H1 (cell line): ENCODE measurements at regions not wholly inside any gene's neighbourhood (a gene's known extent, or its start where the extent isn't known, plus 50 kb on each side); places are given as distances from the start of the nearest gene placed in this dataset.

Source experiments
- CTCF ChIA-PET: fragments of 300-600 bp; sonication (Branson Sonifier 250); formaldehyde crosslinking; loops from one replicate; lab custom pipeline; 2021; ENCODE audit not compliant: partially characterized antibody; lab: Charles Lee
- POLR2A ChIA-PET: fragments of 300-600 bp; sonication (Branson Sonifier 250); formaldehyde crosslinking; loops from one replicate; lab custom pipeline; 2021; ENCODE audit warnings: inconsistent platforms; ENCODE audit not compliant: partially characterized antibody; lab: Charles Lee
- DNase-seq, 2 experiments: peaks; one replicate each; pipeline versions ENCODE4 v3.0.0 to v3.0.0-alpha.2; 2010 to 2022; ENCODE audit warnings: low spot score in 2 of 2, low read depth in 1 of 2, mixed read lengths in 1 of 2
- FAIRE-seq: peaks from 2 replicates; lab custom pipeline; 2011; peaks lifted over from hg19 to GRCh38; lab: Jason Lieb, UNC
- H2AFZ ChIP-seq: 2 replicates; pipeline ENCODE4 v1.8.1; 2012; ENCODE audit warnings: low read length, inconsistent platforms
- H2AK5ac ChIP-seq: 2 replicates; pipeline ENCODE4 v1.6.1; 2013; ENCODE audit warnings: low read depth, low read length
- H2BK120ac ChIP-seq: replicated peaks from 2 replicates; pipeline ENCODE3; 2013; ENCODE audit warnings: low read depth, low read length, inconsistent platforms
- H2BK12ac ChIP-seq: 2 replicates; pipeline ENCODE4 v1.6.1; 2013; ENCODE audit warnings: low read depth, low read length
- H2BK15ac ChIP-seq: 2 replicates; pipeline ENCODE4 v1.6.1; 2013; ENCODE audit warnings: low read length
- H2BK20ac ChIP-seq: 2 replicates; pipeline ENCODE4 v1.6.1; 2013; ENCODE audit warnings: low read length
- H2BK5ac ChIP-seq: 2 replicates; pipeline ENCODE4 v1.6.1; 2013; ENCODE audit warnings: low read depth, low read length
- H3K14ac ChIP-seq: 2 replicates; pipeline ENCODE4 v1.6.1; 2013; ENCODE audit warnings: inconsistent platforms; ENCODE audit not compliant: insufficient read length
- H3K18ac ChIP-seq: 2 replicates; pipeline ENCODE4 v1.6.1; 2013; ENCODE audit warnings: low read length; ENCODE audit errors: extremely low read depth
- H3K23ac ChIP-seq: 2 replicates; pipeline ENCODE4 v1.6.1; 2013; ENCODE audit warnings: inconsistent platforms; ENCODE audit not compliant: insufficient read length
- H3K23me2 ChIP-seq: 2 replicates; pipeline ENCODE4 v1.6.1; 2013; ENCODE audit warnings: low read depth, low read length
- H3K27ac ChIP-seq: 2 replicates; pipeline ENCODE4 v1.6.1; 2011; ENCODE audit warnings: low read depth, low read length, inconsistent platforms
- H3K27me3 ChIP-seq, 4 experiments: replicated peaks in 1 of 4; 1 replicate in 1 of 4; 2 replicates in 3 of 4; pipeline versions ENCODE4 v1.6.1 to v1.8.1; 2011 to 2013; ENCODE audit warnings: low read length in 3 of 4, mild to moderate bottlenecking in 3 of 4, inconsistent platforms in 2 of 4, mixed read lengths in 2 of 4, moderate library complexity in 1 of 4; ENCODE audit not compliant: control insufficient read depth in 3 of 4, insufficient read depth in 3 of 4; ENCODE audit errors: extremely low read depth in 1 of 4
- H3K36me3 ChIP-seq, 4 experiments: 2 replicates each; pipeline versions ENCODE4 v1.6.1 to v1.8.1; 2011 to 2013; ENCODE audit warnings: mild to moderate bottlenecking in 4 of 4, low read length in 3 of 4, moderate library complexity in 2 of 4, control low read depth in 1 of 4, inconsistent platforms in 1 of 4; ENCODE audit not compliant: insufficient read depth in 4 of 4, control insufficient read depth in 2 of 4
- H3K4ac ChIP-seq: replicated peaks from 2 replicates; pipeline ENCODE3; 2013; ENCODE audit warnings: low read length, low read depth, mixed read lengths, inconsistent platforms; ENCODE audit not compliant: insufficient read length
- H3K4me1 ChIP-seq, 4 experiments: replicated peaks in 1 of 4; 1 replicate in 1 of 4; 2 replicates in 3 of 4; pipeline versions ENCODE4 v1.6.1 to v1.8.1; 2011 to 2013; ENCODE audit warnings: low read length in 3 of 4, inconsistent platforms in 2 of 4, mixed read lengths in 1 of 4; ENCODE audit not compliant: insufficient read depth in 4 of 4, control insufficient read depth in 3 of 4
- H3K4me2 ChIP-seq, 2 experiments: 2 replicates each; pipeline versions ENCODE4 v1.6.1 to v1.8.1; 2011 to 2013; ENCODE audit warnings: low read depth in 2 of 2, low read length in 2 of 2, control low read depth in 1 of 2, inconsistent platforms in 1 of 2, mild to moderate bottlenecking in 1 of 2; ENCODE audit not compliant: insufficient read depth in 1 of 2
- H3K4me3 ChIP-seq, 4 experiments: fragments of 200-600, 300-600 bp in 1 of 4; sonication (generic), shearing (Covaris generic), sonication (Bioruptor Twin) in 1 of 4; 2 replicates each; pipeline versions ENCODE4 v1.5.1 to v1.8.1; 2011 to 2016; ENCODE audit warnings: low read length in 4 of 4, low read depth in 3 of 4, control low read depth in 2 of 4, inconsistent platforms in 2 of 4, mild to moderate bottlenecking in 2 of 4, mixed read lengths in 1 of 4, moderate library complexity in 1 of 4; ENCODE audit not compliant: insufficient read depth in 2 of 4; ENCODE audit errors: extremely low read depth in 1 of 4
- H3K56ac ChIP-seq: replicated peaks from 2 replicates; pipeline ENCODE3; 2013; ENCODE audit warnings: low read depth, mild to moderate bottlenecking, mixed read lengths, low read length, inconsistent platforms; ENCODE audit not compliant: insufficient read length
- H3K79me1 ChIP-seq: 2 replicates; pipeline ENCODE4 v1.6.1; 2013; ENCODE audit warnings: low read depth, low read length, control low read depth
- H3K79me2 ChIP-seq, 2 experiments: 2 replicates each; pipeline versions ENCODE4 v1.6.1 to v1.8.1; 2012 to 2013; ENCODE audit warnings: low read length in 2 of 2, mild to moderate bottlenecking in 2 of 2, inconsistent platforms in 1 of 2; ENCODE audit not compliant: insufficient read depth in 2 of 2, control insufficient read depth in 1 of 2
- H3K9ac ChIP-seq, 4 experiments: replicated peaks in 1 of 4; 1 replicate in 1 of 4; 2 replicates in 3 of 4; pipeline versions ENCODE4 v1.6.1 to v1.8.1; 2011 to 2013; ENCODE audit warnings: low read depth in 3 of 4, low read length in 3 of 4, control low read depth in 2 of 4, mild to moderate bottlenecking in 2 of 4, moderate library complexity in 2 of 4, inconsistent platforms in 1 of 4; ENCODE audit errors: extremely low read depth in 1 of 4
- H3K9me3 ChIP-seq, 2 experiments: 2 replicates each; pipeline versions ENCODE4 v1.6.1 to v1.8.1; 2012 to 2013; ENCODE audit warnings: mild to moderate bottlenecking in 2 of 2, moderate library complexity in 2 of 2, control low read depth in 1 of 2, inconsistent platforms in 1 of 2, low read depth in 1 of 2, low read length in 1 of 2, mixed read lengths in 1 of 2; ENCODE audit not compliant: insufficient read depth in 2 of 2
- H4K20me1 ChIP-seq, 2 experiments: replicated peaks in 1 of 2; 2 replicates each; pipeline versions ENCODE3 to v1.8.1; 2011 to 2013; ENCODE audit warnings: inconsistent platforms in 2 of 2, low read length in 2 of 2, mild to moderate bottlenecking in 1 of 2; ENCODE audit not compliant: insufficient read depth in 2 of 2, control insufficient read depth in 1 of 2
- H4K5ac ChIP-seq: 2 replicates; pipeline ENCODE4 v1.6.1; 2013; ENCODE audit warnings: low read length, low read depth, mixed read lengths, inconsistent platforms; ENCODE audit not compliant: insufficient read length
- H4K8ac ChIP-seq: 2 replicates; pipeline ENCODE4 v1.8.0; 2013; ENCODE audit warnings: mild to moderate bottlenecking, moderate library complexity, low read length, inconsistent platforms; ENCODE audit not compliant: insufficient read depth; ENCODE audit errors: extremely low read depth
- H4K91ac ChIP-seq: replicated peaks from 2 replicates; pipeline ENCODE3; 2013; ENCODE audit warnings: low read length, mixed read lengths, inconsistent platforms; ENCODE audit not compliant: insufficient read length
- CBX5 ChIP-seq: fragments of 300-800, 300-1000 bp; sonication (generic); IDR thresholded peaks from 2 replicates; pipeline ENCODE4 v1.7.1; 2016; ENCODE audit warnings: antibody characterized with exemption, low read length, low read depth
- CTBP2 ChIP-seq: IDR thresholded peaks from 2 replicates; pipeline ENCODE4 v1.7.0; 2011; ENCODE audit warnings: borderline replicate concordance, mild to moderate bottlenecking, moderate library complexity, mixed read lengths, low read length; ENCODE audit not compliant: insufficient read depth, insufficient read length
- HDAC2 ChIP-seq, 2 experiments: fragments of 300-600 bp in 1 of 2; sonication (generic) in 1 of 2; IDR thresholded peaks; 2 replicates each; pipeline ENCODE4 v1.6.1; 2011 to 2012; ENCODE audit warnings: low read depth in 2 of 2, low read length in 2 of 2, mild to moderate bottlenecking in 2 of 2, moderate library complexity in 2 of 2, borderline replicate concordance in 1 of 2, inconsistent platforms in 1 of 2
- JUN ChIP-seq: IDR thresholded peaks from 2 replicates; pipeline ENCODE4 v1.6.1; 2011; ENCODE audit warnings: low read depth, mild to moderate bottlenecking, improper control_type of control experiment, low read length
- POLR2AphosphoS5 ChIP-seq: IDR thresholded peaks from 2 replicates; pipeline ENCODE4 v1.6.1; 2011; ENCODE audit warnings: low read depth, low read length
- SP2 ChIP-seq: IDR thresholded peaks from 2 replicates; pipeline ENCODE4 v1.6.1; 2012; ENCODE audit warnings: mild to moderate bottlenecking, low read length, inconsistent platforms
- WGBS, 2 experiments: shearing (Covaris generic) in 1 of 2; methylation state at CpG; one replicate each; pipeline versions ENCODE4 v1.1.6 to v1.1.7; 2013 to 2015; ENCODE audit warnings: low lambda C conversion rate in 2 of 2, mixed read lengths in 2 of 2, inconsistent platforms in 1 of 2, low coverage in 1 of 2, missing lambda C conversion rate in 1 of 2; ENCODE audit not compliant: insufficient replicate concordance in 2 of 2, insufficient coverage in 1 of 2, insufficient read length in 1 of 2; ENCODE audit errors: extremely low coverage in 1 of 2, missing lambda C conversion rate in 1 of 2; 5-methylcytosine and 5-hydroxymethylcytosine counted together

GRCh38 chr5:108472237-108472636, 90.3 kb upstream of the FBXL17 start:
- no peak overlapping the region for H3K4ac ChIP-seq
- H2BK120ac ChIP-seq, result no peak overlapping the region
- ChIA-PET CTCF (no interaction called here), POLR2A (no interaction called here)
- 83% methylated on average over 3 of the region's 3 CpGs; no CpG with 5 or more reads in 1 of the 2 experiments for WGBS, 2 experiments
- no peaks in the 10 kb centered on the region for H3K23me2 ChIP-seq
- TF ChIP-seq HDAC2 (IDR thresholded peaks at IDR 0.05; ENCODE audit: borderline replicate concordance in 1 of 2, low read depth in 2 of 2, low read length in 2 of 2) (no peak), JUN (no peak), POLR2AphosphoS5 (no peak), SP2 (no peak), CTBP2 (no peak), CBX5 (no peak)
- H2BK12ac ChIP-seq, result no peak overlapping the region
- no peak overlapping the region for H2BK5ac ChIP-seq
- no peaks in the 10 kb centered on the region for H3K9me3 ChIP-seq
- no peak for DNase-seq
- no peak overlapping the region for H4K91ac ChIP-seq
- H2AFZ ChIP-seq, result no peak overlapping the region; the same call in 1 of the 2 replicates
- H3K79me1 ChIP-seq, result no peaks in the 10 kb centered on the region
- no peak overlapping the region for H4K8ac ChIP-seq
- H3K9ac ChIP-seq, result no peak overlapping the region
- no peak for FAIRE-seq
- no peak overlapping the region for H3K18ac ChIP-seq
- no peak overlapping the region for H4K5ac ChIP-seq
- no peak overlapping the region for H2BK20ac ChIP-seq
- H3K79me2 ChIP-seq, result no peaks in the 10 kb centered on the region
- no peak overlapping the region for H3K23ac ChIP-seq
- no peaks in the 10 kb centered on the region for H3K27me3 ChIP-seq
- no peak overlapping the region for H2BK15ac ChIP-seq
- no peak overlapping the region for H3K14ac ChIP-seq
- H4K20me1 ChIP-seq, result no peaks in the 10 kb centered on the region
- H3K4me2 ChIP-seq, result no peak overlapping the region
- H3K4me1 ChIP-seq, result no peaks in the 10 kb centered on the region
- H3K56ac ChIP-seq, result no peak overlapping the region
- no peak overlapping the region for H3K4me3 ChIP-seq
- no peak overlapping the region for H3K27ac ChIP-seq
- H2AK5ac ChIP-seq, result no peak overlapping the region
- H3K36me3 ChIP-seq, result no peaks in the 10 kb centered on the region
